DOHH2 (cell line): ENCODE measurements at regions not wholly inside any gene's neighbourhood (a gene's known extent, or its start where the extent isn't known, plus 50 kb on each side); places are given as distances from the start of the nearest gene placed in this dataset.

Source experiments
- CTCF ChIP-seq: fragments of 200-600 bp; sonication (generic); IDR thresholded peaks from one replicate; pipeline ENCODE4 v1.5.1; 2014; ENCODE audit warnings: antibody characterized with exemption, mild to moderate bottlenecking, low read depth, low read length; ENCODE audit not compliant: poor library complexity, severe bottlenecking
- EZH2phosphoT487 ChIP-seq: fragments of 200-600 bp; sonication (generic); IDR thresholded peaks from 2 replicates; pipeline ENCODE4 v1.6.1; 2017; ENCODE audit warnings: borderline replicate concordance, mild to moderate bottlenecking, antibody characterized with exemption, low read length, moderate library complexity, mixed read lengths

DNA sequence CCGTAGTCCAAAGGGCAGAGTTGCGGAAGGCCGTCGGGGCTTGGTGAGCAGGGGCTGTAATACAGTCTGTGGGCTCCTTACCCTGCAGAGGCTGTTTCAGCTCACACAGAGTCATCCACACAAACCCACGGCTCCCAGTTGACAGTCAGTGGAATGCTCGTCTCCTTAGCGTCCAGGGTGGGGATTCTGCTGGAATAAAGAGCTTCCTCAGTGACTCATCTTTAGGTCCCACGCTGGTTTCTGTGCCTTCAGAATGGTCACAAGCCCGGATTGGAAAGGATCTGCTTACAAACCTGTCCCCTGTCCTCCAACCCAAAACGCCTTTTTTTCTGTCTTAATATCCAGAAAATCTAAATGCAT, 201.3 kb upstream of the TPM1 start:
- TF ChIP-seq EZH2phosphoT487 (no peak), CTCF (no peak)
